GM12875 (cell line): ENCODE measurements at regions not wholly inside any gene's neighbourhood (a gene's known extent, or its start where the extent isn't known, plus 50 kb on each side); places are given as distances from the start of the nearest gene placed in this dataset.

Experiments used
- H3K4me3 ChIP-seq: one replicate; pipeline ENCODE4 v1.5.1; 2011; ENCODE audit warnings: low read depth, low read length, control low read depth
- TF ChIP-seq, protein P1 (sequence below): IDR thresholded peaks from 2 replicates; pipeline ENCODE4 v1.5.1; 2011; ENCODE audit warnings: low read depth, mild to moderate bottlenecking, control low read depth, inconsistent platforms, low read length, moderate library complexity, borderline replicate concordance; ENCODE audit not compliant: insufficient read depth

DNA sequence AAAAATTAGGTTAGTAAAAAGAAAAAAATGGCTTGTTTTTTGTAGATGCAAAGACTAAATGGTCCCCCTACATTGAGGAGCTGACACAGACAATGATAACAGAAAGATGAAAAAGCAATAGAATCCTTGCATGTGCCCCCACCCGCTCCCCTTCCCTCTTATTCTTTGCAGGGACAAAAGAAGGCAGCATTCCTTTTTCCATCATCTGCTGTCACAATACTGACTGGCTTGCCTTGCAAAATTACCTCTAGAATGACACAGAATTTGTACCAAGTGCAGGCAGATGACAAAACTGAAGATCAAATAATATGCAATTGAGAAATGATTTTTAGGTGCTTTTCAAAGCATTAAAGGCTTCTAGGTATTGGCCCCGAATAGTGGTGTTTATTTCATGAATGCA, 153.1 kb upstream of the AGA start:
- no peak overlapping the region for H3K4me3 ChIP-seq
- TF ChIP-seq, protein P1, sequence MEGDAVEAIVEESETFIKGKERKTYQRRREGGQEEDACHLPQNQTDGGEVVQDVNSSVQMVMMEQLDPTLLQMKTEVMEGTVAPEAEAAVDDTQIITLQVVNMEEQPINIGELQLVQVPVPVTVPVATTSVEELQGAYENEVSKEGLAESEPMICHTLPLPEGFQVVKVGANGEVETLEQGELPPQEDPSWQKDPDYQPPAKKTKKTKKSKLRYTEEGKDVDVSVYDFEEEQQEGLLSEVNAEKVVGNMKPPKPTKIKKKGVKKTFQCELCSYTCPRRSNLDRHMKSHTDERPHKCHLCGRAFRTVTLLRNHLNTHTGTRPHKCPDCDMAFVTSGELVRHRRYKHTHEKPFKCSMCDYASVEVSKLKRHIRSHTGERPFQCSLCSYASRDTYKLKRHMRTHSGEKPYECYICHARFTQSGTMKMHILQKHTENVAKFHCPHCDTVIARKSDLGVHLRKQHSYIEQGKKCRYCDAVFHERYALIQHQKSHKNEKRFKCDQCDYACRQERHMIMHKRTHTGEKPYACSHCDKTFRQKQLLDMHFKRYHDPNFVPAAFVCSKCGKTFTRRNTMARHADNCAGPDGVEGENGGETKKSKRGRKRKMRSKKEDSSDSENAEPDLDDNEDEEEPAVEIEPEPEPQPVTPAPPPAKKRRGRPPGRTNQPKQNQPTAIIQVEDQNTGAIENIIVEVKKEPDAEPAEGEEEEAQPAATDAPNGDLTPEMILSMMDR, result no peak

DNA sequence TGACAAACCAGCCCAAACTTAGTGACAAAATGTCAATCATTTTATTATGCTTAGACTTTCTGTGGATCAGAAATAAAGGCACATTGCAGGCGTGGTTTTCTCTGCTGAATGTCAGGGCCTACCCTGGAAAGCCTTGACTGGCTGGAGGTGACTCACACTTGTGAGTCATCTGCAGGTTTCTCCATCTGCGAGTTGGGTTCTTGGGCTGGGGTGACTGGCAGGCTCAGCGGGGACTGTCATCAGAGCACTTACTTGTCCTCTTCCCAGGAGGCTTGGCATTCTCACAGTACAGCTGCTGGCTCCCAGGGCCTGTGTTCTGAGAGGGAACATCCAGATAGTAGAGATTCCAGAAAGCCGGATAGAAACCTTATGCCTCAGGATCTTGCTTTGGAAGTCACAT, 153.8 kb upstream of the AGA start:
- H3K4me3 ChIP-seq, result no peak overlapping the region
- TF ChIP-seq, protein P1, result no peak

DNA sequence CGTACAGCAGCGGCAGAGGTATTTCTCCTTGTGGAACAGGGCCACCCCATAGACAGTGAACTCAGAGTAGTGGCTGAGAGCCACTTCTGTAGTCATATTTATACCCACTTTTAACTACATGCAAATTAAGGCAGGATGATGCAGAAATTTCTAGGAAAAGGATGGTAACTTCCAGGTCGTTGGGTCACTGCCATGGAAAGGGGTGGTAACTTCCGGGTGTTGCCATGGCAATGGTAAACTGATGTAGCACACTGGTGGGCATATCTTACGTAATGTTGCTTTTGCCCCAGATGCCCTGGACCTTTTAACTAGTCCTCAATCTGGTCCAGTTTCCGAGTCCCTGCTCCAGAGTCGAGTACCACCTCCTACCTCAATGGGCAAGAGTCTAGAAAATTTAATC, 154.8 kb upstream of the AGA start:
- no peak overlapping the region for H3K4me3 ChIP-seq
- TF ChIP-seq, protein P1, result no peak

GRCh38 chr4:177605252-177605651, 163.0 kb upstream of the AGA start:
- TF ChIP-seq, protein P1, result no peak
- no peak overlapping the region for H3K4me3 ChIP-seq

DNA sequence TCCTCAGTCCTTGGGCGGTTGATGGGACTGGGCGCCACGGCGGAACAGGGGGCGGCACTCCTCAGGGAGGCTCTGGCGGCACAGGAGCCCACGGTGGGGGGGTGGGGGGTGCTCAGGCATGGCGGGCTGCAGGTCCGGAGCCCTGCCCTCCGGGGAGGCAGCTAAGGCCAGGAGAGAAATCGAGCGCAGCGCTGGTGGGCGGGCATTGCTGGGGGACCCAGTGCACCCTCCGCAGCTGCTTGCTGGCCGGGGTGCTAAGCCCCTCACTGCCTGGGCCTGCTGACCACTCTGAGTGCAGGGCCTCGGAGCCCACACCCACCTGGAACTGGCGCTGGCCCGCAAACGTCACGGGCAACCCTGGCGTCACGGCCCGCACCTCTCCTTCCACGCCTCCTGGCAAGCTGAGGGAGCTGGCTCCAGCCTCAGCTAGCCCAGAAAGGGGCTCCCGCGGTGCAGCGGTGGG, 164.9 kb upstream of the AGA start:
- H3K4me3 ChIP-seq, result no peak overlapping the region
- TF ChIP-seq, protein P1, result no peak

- H3K4me3 ChIP-seq, result no peak overlapping the region
- TF ChIP-seq, protein P1, result no peak
These were observed 169.9 kb upstream of the AGA start for GRCh38 chr4:177611974-177612664.

DNA sequence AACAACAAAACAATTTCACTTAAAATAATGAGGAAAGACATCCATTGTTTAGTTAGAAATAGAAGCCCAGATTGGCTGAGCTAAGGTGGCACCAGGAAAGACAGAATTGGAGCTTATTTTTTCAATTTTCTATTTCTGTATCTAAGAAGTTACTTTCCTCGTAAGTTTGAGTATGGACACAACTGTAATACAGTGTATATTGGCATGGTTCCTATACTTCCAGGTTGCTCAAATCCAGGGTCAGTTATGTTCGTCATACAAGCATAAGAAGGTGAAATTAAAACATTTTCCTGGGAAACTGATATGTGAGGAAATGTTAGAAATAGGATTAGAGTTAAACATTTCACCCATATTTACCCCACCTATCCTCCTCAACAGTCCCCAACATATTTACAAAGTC, 170.4 kb upstream of the AGA start:
- H3K4me3 ChIP-seq, result no peak overlapping the region
- TF ChIP-seq, protein P1, result no peak
